ENCODE measurements at regions not wholly inside any gene's neighbourhood (a gene's known extent, or its start where the extent isn't known, plus 50 kb on each side); places are given as distances from the start of the nearest gene placed in this dataset.

GRCh38 chr14:37936971-37937370 is 270.7 kb upstream of the SSTR1 start:
- TF ChIP-seq TARDBP (IDR thresholded peaks at IDR 0.05) (no peak), HDGF (IDR thresholded peaks at IDR 0.05; ENCODE audit: borderline replicate concordance) (no peak), FOXM1 (IDR thresholded peaks at IDR 0.05; ENCODE audit: borderline replicate concordance) (no peak), BHLHE40 (IDR thresholded peaks at IDR 0.05; ENCODE audit: borderline replicate concordance) (no peak), L3MBTL2 (conservative IDR thresholded peaks at IDR 0.05) (no peak), ELF4 (IDR thresholded peaks at IDR 0.05) (no peak), CTBP1 (IDR thresholded peaks at IDR 0.05; ENCODE audit: borderline replicate concordance) (no peak), SP1 (IDR thresholded peaks at IDR 0.05) (no peak), ZNF384 (IDR thresholded peaks at IDR 0.05) (no peak), SUZ12 (IDR thresholded peaks at IDR 0.05) (no peak)

Measured in HEK293T (cell line).